ENCODE measurements at regions not wholly inside any gene's neighbourhood (a gene's known extent, or its start where the extent isn't known, plus 50 kb on each side); places are given as distances from the start of the nearest gene placed in this dataset.
"Not testable (repeated sequence)": the region's sequence is repeated elsewhere in the genome, so short reads cannot be mapped to it uniquely, and the experiment has no call there.

DNA sequence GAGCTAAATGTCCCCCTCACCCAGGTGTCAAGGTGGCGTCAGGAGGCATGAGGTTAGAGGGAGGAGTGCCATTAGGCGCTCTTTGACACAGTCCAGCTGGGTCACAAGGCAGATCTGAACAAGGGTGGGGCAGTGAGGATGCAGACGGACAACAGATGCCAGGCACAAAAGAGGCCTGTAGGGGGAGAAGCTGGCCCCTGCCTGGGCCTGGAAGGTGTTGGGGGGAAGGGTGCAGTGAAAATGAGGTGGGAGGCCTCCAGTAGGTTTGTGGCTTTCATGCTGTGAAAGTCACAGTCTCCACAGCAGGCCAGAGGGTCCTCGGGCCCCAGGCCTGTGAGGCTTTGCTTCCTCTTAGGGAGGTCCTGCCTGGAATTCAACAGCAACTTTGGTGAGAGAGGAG is 85.0 kb upstream of the PLET1 start:
- Histone ChIP-seq H3K36me3 (no peaks in the 10 kb centered on the region), H3K4me1 (no peaks in the 10 kb centered on the region), H3K27me3 (no peaks in the 10 kb centered on the region), H3K9me3 (no peaks in the 10 kb centered on the region), H3K9ac (ENCODE audit: low read depth in 2 of 2, low read length in 2 of 2) (no peak overlapping the region), H3K27ac (no peak overlapping the region), H3K4me3 (no peak overlapping the region)
- intact Hi-C loops (cut with DNase I) = no loop called here
- DNase-seq = no peak
- TF ChIP-seq, protein P1, sequence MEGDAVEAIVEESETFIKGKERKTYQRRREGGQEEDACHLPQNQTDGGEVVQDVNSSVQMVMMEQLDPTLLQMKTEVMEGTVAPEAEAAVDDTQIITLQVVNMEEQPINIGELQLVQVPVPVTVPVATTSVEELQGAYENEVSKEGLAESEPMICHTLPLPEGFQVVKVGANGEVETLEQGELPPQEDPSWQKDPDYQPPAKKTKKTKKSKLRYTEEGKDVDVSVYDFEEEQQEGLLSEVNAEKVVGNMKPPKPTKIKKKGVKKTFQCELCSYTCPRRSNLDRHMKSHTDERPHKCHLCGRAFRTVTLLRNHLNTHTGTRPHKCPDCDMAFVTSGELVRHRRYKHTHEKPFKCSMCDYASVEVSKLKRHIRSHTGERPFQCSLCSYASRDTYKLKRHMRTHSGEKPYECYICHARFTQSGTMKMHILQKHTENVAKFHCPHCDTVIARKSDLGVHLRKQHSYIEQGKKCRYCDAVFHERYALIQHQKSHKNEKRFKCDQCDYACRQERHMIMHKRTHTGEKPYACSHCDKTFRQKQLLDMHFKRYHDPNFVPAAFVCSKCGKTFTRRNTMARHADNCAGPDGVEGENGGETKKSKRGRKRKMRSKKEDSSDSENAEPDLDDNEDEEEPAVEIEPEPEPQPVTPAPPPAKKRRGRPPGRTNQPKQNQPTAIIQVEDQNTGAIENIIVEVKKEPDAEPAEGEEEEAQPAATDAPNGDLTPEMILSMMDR (IDR thresholded peaks at IDR 0.05) = no peak

DNA sequence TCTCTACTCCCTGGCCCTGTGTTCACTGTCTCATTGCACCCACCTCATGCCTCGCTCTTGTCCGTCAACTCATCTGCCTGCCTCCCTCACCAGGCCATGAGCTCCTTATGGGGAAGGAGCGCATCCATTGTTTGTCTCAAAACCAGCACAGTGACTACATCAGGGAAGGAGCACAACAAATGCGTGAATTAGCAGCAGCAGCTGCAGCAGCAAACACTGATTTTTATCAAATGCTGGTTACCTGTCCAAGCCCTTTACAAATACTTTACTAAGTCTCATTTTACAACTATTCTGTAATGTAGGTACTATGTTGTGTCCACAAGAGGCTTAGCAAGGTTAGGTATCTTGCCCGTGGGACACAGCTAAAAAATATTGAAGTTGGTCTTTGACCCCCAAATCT is 85.9 kb upstream of the PLET1 start:
- Histone ChIP-seq H3K27ac (no peak overlapping the region), H3K9ac (ENCODE audit: low read depth in 2 of 2, low read length in 2 of 2) (no peak overlapping the region), H3K36me3 (no peaks in the 10 kb centered on the region), H3K9me3 (no peaks in the 10 kb centered on the region), H3K27me3 (no peaks in the 10 kb centered on the region), H3K4me1 (no peaks in the 10 kb centered on the region), H3K4me3 (no peak overlapping the region)
- intact Hi-C loops (cut with DNase I) = no loop called here
- TF ChIP-seq, protein P1 (IDR thresholded peaks at IDR 0.05) = no peak
- DNase-seq = no peak

DNA sequence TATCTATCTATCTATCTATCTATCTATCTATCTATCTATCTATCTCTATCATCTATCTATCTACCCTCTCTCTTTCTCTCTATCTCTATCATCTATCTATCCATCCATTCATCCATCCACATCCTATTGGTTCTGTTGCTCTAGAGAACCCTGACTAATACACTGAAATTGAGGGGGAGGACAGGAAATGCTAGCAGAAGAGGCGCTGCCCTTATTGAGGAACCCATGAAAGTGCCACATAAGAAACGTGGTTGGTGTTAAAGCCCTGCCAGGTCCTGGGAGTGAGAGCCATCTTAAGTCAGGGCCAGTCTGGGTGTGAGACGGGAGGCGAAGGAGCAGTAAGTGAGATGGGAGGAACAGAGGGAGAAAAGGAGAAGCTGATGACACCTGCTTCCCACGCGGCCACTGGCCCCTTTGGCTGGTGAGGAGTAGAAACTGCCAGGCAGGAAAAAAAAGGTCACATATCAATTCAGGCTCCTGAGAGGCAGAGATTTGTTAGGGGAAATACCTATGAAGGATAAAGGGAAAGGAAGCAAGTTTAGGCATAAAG is 87.9 kb upstream of the PLET1 start:
- H3K9me3 ChIP-seq = no peaks in the 10 kb centered on the region
- DNase-seq = no peak
- intact Hi-C loops (cut with DNase I) = no loop called here
- H3K9ac ChIP-seq (ENCODE audit: low read depth in 2 of 2, low read length in 2 of 2) = no peak overlapping the region
- no peaks in the 10 kb centered on the region for H3K36me3 ChIP-seq
- no peaks in the 10 kb centered on the region for H3K4me1 ChIP-seq
- TF ChIP-seq, protein P1 (IDR thresholded peaks at IDR 0.05) = no peak
- H3K4me3 ChIP-seq = no peak overlapping the region
- no peak overlapping the region for H3K27ac ChIP-seq
- H3K27me3 ChIP-seq = no peaks in the 10 kb centered on the region

DNA sequence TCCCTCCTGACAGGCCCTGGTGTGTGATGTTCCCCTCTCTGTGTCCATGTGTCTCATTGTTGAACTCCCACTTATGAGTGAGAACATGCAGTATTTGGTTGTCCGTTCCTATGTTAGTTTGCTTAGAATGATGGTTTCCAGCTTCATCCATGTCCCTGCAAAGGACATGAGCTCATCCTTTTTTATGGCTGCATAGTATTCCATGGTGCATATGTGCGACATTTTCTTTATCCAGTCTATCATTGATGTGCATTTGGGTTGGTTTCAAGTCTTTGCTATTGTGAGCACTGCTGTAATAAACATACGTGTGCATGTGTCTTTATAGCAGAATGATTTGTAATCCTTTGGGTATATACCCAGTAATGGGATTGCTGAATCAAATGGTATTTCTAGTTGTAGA is 90.8 kb upstream of the PLET1 start:
- H3K9me3 ChIP-seq; intact Hi-C loops (cut with DNase I); H3K4me1 ChIP-seq: not testable (repeated sequence)

DNA sequence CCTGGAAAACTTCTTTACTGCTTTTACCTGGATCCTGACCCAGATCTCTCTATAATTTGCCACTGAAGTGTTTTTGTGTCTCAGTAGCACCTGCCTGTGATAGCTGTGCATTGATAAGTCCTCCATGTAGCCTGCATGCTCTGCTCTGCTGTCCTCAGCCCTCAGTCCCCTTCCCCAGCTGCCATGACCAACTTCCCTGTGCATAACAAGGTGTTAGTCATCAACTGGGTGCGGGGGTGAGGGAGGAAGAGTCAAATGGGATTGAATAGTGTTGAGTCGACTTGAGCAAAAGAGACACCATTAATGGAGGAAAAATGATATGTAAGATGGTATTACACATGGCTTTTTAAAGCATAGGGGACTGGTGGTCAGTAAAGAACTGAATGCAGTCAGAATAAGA is 92.2 kb upstream of the PLET1 start:
- no peak overlapping the region for H3K4me3 ChIP-seq
- no peaks in the 10 kb centered on the region for H3K4me1 ChIP-seq
- H3K9ac ChIP-seq (ENCODE audit: low read depth in 2 of 2, low read length in 2 of 2) = no peak overlapping the region
- no peaks in the 10 kb centered on the region for H3K36me3 ChIP-seq
- DNase-seq = no peak
- H3K9me3 ChIP-seq = no peaks in the 10 kb centered on the region
- intact Hi-C loops (cut with DNase I) = no loop called here
- TF ChIP-seq, protein P1 (IDR thresholded peaks at IDR 0.05) = no peak
- H3K27me3 ChIP-seq = no peaks in the 10 kb centered on the region
- H3K27ac ChIP-seq = no peak overlapping the region

More for the DNA sequence above, 90.8 kb upstream of the PLET1 start:
- not testable (repeated sequence) for DNase-seq; H3K27ac ChIP-seq; H3K27me3 ChIP-seq; H3K36me3 ChIP-seq; H3K4me3 ChIP-seq; H3K9ac ChIP-seq (ENCODE audit: low read depth in 2 of 2, low read length in 2 of 2)

DNA sequence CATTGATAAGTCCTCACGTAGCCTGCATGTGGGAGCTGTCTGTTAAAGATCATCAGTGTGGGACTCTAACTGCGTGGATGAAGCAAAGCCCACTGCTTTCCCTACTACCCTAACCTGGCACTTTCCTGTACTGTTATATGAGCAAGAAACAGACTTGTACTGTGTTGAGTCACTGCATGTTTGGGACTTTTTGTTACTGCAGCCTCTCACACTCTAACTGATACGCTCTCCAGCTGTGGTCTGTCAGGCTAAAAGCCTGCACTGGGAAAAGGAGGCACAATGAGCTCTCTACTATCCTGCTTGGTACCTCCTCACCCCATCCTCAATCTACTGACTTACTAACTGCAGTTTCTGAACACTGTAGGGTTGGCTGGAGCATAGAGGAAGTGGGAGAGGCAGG is 93.7 kb upstream of the PLET1 start:
- Histone ChIP-seq H3K4me3 (no peak overlapping the region), H3K36me3 (no peaks in the 10 kb centered on the region), H3K27ac (no peak overlapping the region), H3K4me1 (no peaks in the 10 kb centered on the region), H3K27me3 (no peaks in the 10 kb centered on the region), H3K9me3 (no peaks in the 10 kb centered on the region), H3K9ac (ENCODE audit: low read depth in 2 of 2, low read length in 2 of 2) (no peak overlapping the region)
- TF ChIP-seq, protein P1 (IDR thresholded peaks at IDR 0.05) = no peak
- no peak for DNase-seq
- intact Hi-C loops (cut with DNase I) = no loop called here

All from colonic mucosa (tissue), 4 donors.